HCT116 (cell line): ENCODE measurements at regions not wholly inside any gene's neighbourhood (a gene's known extent, or its start where the extent isn't known, plus 50 kb on each side); places are given as distances from the start of the nearest gene placed in this dataset.
"Not testable (repeated sequence)": the region's sequence is repeated elsewhere in the genome, so short reads cannot be mapped to it uniquely, and the experiment has no call there.

ENCODE experiments used
- ATAC-seq: fragments of 200-7000 bp; cut with Tn5 transposase; 2 replicates; pipeline ENCODE4 v1.9.1; 2020; ENCODE audit warnings: mild to moderate bottlenecking, moderate library complexity
- BruUV-seq: library from RNA; stranded (reverse); fragments of 400-500 nt; replicated peaks from 2 replicates; lab custom pipeline; 2021; lab: Mats Ljungman, UMichigan
- CTCF ChIA-PET: fragments of 300-600 bp; sonication (Branson Sonifier 250); formaldehyde crosslinking; loops from one replicate; lab custom pipeline; 2021; ENCODE audit warnings: antibody characterized with exemption; lab: Charles Lee
- POLR2A ChIA-PET: fragments of 300-600, 350-600 bp; sonication (Branson Sonifier 250); formaldehyde crosslinking; loops from one replicate; lab custom pipeline; 2021; ENCODE audit warnings: antibody characterized with exemption; lab: Charles Lee
- RAD21 ChIA-PET, 2 experiments: fragments of 300-600 bp; sonication (Branson Sonifier 250); formaldehyde crosslinking; loops; one replicate each; lab custom pipeline; 2023; ENCODE audit warnings: low total read pairs in 2 of 2; ENCODE audit not compliant: uncharacterized antibody in 2 of 2, unreplicated experiment in 2 of 2, low non-redundant PET in 1 of 2; lab: Charles Lee
- DNase-seq: peaks from one replicate; pipeline ENCODE4 v3.0.0-alpha.2; 2010; ENCODE audit warnings: low read depth, low spot score
- H2AFZ ChIP-seq: fragments of 200-600 bp; shearing (Covaris generic), sonication (generic); 2 replicates; pipeline ENCODE4 v1.6.1; 2017; ENCODE audit warnings: low read depth, mixed run types, mixed read lengths, antibody characterized with exemption, low read length; ENCODE audit not compliant: poor library complexity, severe bottlenecking
- H3K27ac ChIP-seq: 2 replicates; pipeline ENCODE4 v1.5.1; 2012; ENCODE audit warnings: low read depth, low read length
- H3K27me3 ChIP-seq: fragments of 200-600 bp; sonication (generic); 2 replicates; pipeline ENCODE4 v1.6.1; 2016; ENCODE audit warnings: mixed run types, low read length, mixed read lengths; ENCODE audit not compliant: insufficient read depth
- H3K36me3 ChIP-seq, 2 experiments: fragments of 200-500 bp in 1 of 2; fragments of 200-600 bp in 1 of 2; sonication (Bioruptor generic) in 1 of 2; sonication (generic) in 1 of 2; 2 replicates each; pipeline versions ENCODE4 v1.5.1 to v1.6.1; 2014 to 2016; ENCODE audit warnings: low read length in 2 of 2, inconsistent platforms in 1 of 2, mixed read lengths in 1 of 2, mixed run types in 1 of 2; ENCODE audit not compliant: insufficient read depth in 2 of 2, control insufficient read depth in 1 of 2
- H3K4me1 ChIP-seq, 2 experiments: fragments of 200-600 bp in 1 of 2; sonication (generic) in 1 of 2; 2 replicates each; pipeline versions ENCODE4 v1.5.1 to v1.6.1; 2012 to 2017; ENCODE audit warnings: low read length in 2 of 2, inconsistent platforms in 1 of 2, mild to moderate bottlenecking in 1 of 2, mixed read lengths in 1 of 2, mixed run types in 1 of 2, moderate library complexity in 1 of 2; ENCODE audit not compliant: insufficient read depth in 2 of 2, control insufficient read depth in 1 of 2
- H3K4me2 ChIP-seq: fragments of 200-600 bp; sonication (generic); 2 replicates; pipeline ENCODE4 v1.6.1; 2017; ENCODE audit warnings: mixed run types, low read length, mixed read lengths
- H3K4me3 ChIP-seq, 2 experiments: fragments of 200-600 bp in 1 of 2; sonication (generic) in 1 of 2; replicated peaks in 1 of 2; 2 replicates each; pipeline ENCODE4 v1.5.1; 2011 to 2016; ENCODE audit warnings: low read length in 2 of 2, control low read depth in 1 of 2, low read depth in 1 of 2, mild to moderate bottlenecking in 1 of 2, mixed read lengths in 1 of 2, mixed run types in 1 of 2
- H3K79me2 ChIP-seq: fragments of 200-600 bp; sonication (generic); 2 replicates; pipeline ENCODE4 v1.6.1; 2017; ENCODE audit warnings: mild to moderate bottlenecking, mixed run types, low read length, moderate library complexity, mixed read lengths; ENCODE audit not compliant: insufficient read depth
- H3K9ac ChIP-seq: fragments of 200-600 bp; sonication (generic); 2 replicates; pipeline ENCODE4 v1.6.1; 2016; ENCODE audit warnings: low read length, mixed read lengths
- H3K9me2 ChIP-seq: fragments of 200-600 bp; sonication (generic), shearing (Covaris generic); 2 replicates; pipeline ENCODE4 v1.6.1; 2017; ENCODE audit warnings: mixed run types, mild to moderate bottlenecking, moderate library complexity; ENCODE audit not compliant: insufficient read depth
- H3K9me3 ChIP-seq, 2 experiments: fragments of 200-500 bp in 1 of 2; fragments of 200-600 bp in 1 of 2; sonication (Bioruptor generic) in 1 of 2; sonication (generic) in 1 of 2; 2 replicates each; pipeline ENCODE4 v1.6.1; 2014 to 2017; ENCODE audit warnings: low read length in 2 of 2, mixed read lengths in 2 of 2, inconsistent platforms in 1 of 2, low read depth in 1 of 2, mild to moderate bottlenecking in 1 of 2, mixed run types in 1 of 2, moderate library complexity in 1 of 2; ENCODE audit not compliant: control insufficient read depth in 1 of 2, insufficient read depth in 1 of 2
- H4K20me1 ChIP-seq: fragments of 200-600 bp; sonication (generic), shearing (Covaris generic); 2 replicates; pipeline ENCODE4 v1.6.1; 2017; ENCODE audit warnings: mixed run types, mild to moderate bottlenecking, moderate library complexity; ENCODE audit not compliant: insufficient read depth
- ATF3 ChIP-seq: IDR thresholded peaks from 2 replicates; pipeline ENCODE4 v1.6.1; 2012
- EZH2 ChIP-seq: fragments of 200-600 bp; sonication (generic); IDR thresholded peaks from 2 replicates; pipeline ENCODE4 v1.6.1; 2017; ENCODE audit warnings: antibody characterized with exemption, mixed run types
- EZH2phosphoT487 ChIP-seq: fragments of 200-600 bp; IDR thresholded peaks from 2 replicates; pipeline ENCODE4 v1.6.1; 2018; ENCODE audit warnings: antibody characterized with exemption, borderline replicate concordance
- FOSL1 ChIP-seq: IDR thresholded peaks from 2 replicates; pipeline ENCODE4 v1.6.1; 2012; ENCODE audit warnings: low read depth
- JUND ChIP-seq: IDR thresholded peaks from 2 replicates; pipeline ENCODE4 v1.6.1; 2012
- POLR2AphosphoS5 ChIP-seq: IDR thresholded peaks from 2 replicates; pipeline ENCODE4 v1.6.1; 2011; ENCODE audit warnings: mild to moderate bottlenecking, low read depth, low read length, moderate library complexity
- SIN3A ChIP-seq: IDR thresholded peaks from 2 replicates; pipeline ENCODE4 v1.6.1; 2012; ENCODE audit warnings: low read depth
- SRF ChIP-seq: IDR thresholded peaks from 2 replicates; pipeline ENCODE4 v1.6.1; 2012; ENCODE audit warnings: low read depth
- YY1 ChIP-seq: IDR thresholded peaks from 2 replicates; pipeline ENCODE4 v1.6.1; 2011; ENCODE audit warnings: low read length, low read depth, moderate library complexity, mild to moderate bottlenecking; ENCODE audit not compliant: insufficient replicate concordance; ENCODE audit errors: extremely low read depth
- ZNF274 ChIP-seq: fragments of 200-500 bp; sonication (Bioruptor generic); IDR thresholded peaks from 2 replicates; pipeline ENCODE4 v1.6.1; 2014; ENCODE audit warnings: mild to moderate bottlenecking, low read depth, low read length, inconsistent platforms
- intact Hi-C: fragments of 100-400 bp; cut with micrococcal nuclease; formaldehyde crosslinking; loops from 2 replicates; pipeline ENCODE4 v1.10.0; 2022

DNA sequence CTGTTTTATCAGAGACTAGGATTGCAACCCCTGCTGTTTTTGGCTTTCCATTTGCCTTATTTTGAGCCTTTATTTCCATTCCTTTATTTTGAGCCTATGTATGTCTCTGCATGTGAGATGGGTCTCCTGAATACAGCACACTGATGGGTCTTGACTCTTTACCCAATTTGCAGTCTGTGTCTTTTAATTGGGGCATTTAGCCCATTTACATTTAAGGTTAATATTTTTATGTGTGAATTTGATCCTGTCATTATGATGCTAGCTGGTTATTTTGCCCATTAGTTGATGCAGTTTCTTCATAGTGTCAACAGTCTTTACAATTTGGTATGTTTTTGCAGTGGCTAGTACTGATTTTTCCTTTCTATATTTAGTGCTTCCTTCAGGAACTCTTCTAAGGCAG, 88.5 kb upstream of the HCCS start:
- H3K9ac ChIP-seq, H3K79me2 ChIP-seq, RAD21 ChIA-PET, H2AFZ ChIP-seq, BruUV-seq, H3K27me3 ChIP-seq, DNase-seq, H4K20me1 ChIP-seq, CTCF ChIA-PET, H3K36me3 ChIP-seq, H3K4me3 ChIP-seq, H3K4me1 ChIP-seq, H3K4me2 ChIP-seq, H3K9me2 ChIP-seq, H3K9me3 ChIP-seq, H3K27ac ChIP-seq, POLR2A ChIA-PET, ATAC-seq, intact Hi-C loops: not testable (repeated sequence)

- Histone ChIP-seq H3K79me2 (no peaks in the 10 kb centered on the region), H3K4me3 (no peak overlapping the region), H3K4me1 (no peaks in the 10 kb centered on the region), H3K9ac (no peak overlapping the region), H3K9me3 (no peaks in the 10 kb centered on the region), H3K27ac (no peak overlapping the region), H3K4me2 (no peak overlapping the region), H3K36me3 (no peaks in the 10 kb centered on the region), H2AFZ (no peak overlapping the region), H4K20me1 (no peaks in the 10 kb centered on the region), H3K27me3 (no peaks in the 10 kb centered on the region), H3K9me2 (no peaks in the 10 kb centered on the region)
- DNase-seq: no peak
- CTCF ChIA-PET: no interaction called here
- RAD21 ChIA-PET: no interaction called here
- no peak for ATAC-seq
- intact Hi-C loops: no loop called here
- TF ChIP-seq EZH2phosphoT487 (no peak), ZNF274 (no peak), YY1 (no peak), JUND (no peak), ATF3 (no peak), SIN3A (no peak), EZH2 (no peak), POLR2AphosphoS5 (no peak), FOSL1 (no peak), SRF (no peak)
- POLR2A ChIA-PET: no interaction called here
- no TSS peak for BruUV-seq
Observed at GRCh38 chrX:11039926-11040325, 71.2 kb upstream of the HCCS start.
